HG03095 (cell line): ENCODE measurements at regions not wholly inside any gene's neighbourhood (a gene's known extent, or its start where the extent isn't known, plus 50 kb on each side); places are given as distances from the start of the nearest gene placed in this dataset.
"Not testable (repeated sequence)": the region's sequence is repeated elsewhere in the genome, so short reads cannot be mapped to it uniquely, and the experiment has no call there.

Source experiments
- ATAC-seq: cut with Tn5 transposase; IDR thresholded peaks from one replicate; pipeline ENCODE4 v1.9.1; 2021; ENCODE audit warnings: moderate library complexity; ENCODE audit not compliant: unreplicated experiment

- no peak for ATAC-seq
These were observed 230.8 kb downstream of the TFAP2B start for GRCh38 chr6:51049288-51049982.

DNA sequence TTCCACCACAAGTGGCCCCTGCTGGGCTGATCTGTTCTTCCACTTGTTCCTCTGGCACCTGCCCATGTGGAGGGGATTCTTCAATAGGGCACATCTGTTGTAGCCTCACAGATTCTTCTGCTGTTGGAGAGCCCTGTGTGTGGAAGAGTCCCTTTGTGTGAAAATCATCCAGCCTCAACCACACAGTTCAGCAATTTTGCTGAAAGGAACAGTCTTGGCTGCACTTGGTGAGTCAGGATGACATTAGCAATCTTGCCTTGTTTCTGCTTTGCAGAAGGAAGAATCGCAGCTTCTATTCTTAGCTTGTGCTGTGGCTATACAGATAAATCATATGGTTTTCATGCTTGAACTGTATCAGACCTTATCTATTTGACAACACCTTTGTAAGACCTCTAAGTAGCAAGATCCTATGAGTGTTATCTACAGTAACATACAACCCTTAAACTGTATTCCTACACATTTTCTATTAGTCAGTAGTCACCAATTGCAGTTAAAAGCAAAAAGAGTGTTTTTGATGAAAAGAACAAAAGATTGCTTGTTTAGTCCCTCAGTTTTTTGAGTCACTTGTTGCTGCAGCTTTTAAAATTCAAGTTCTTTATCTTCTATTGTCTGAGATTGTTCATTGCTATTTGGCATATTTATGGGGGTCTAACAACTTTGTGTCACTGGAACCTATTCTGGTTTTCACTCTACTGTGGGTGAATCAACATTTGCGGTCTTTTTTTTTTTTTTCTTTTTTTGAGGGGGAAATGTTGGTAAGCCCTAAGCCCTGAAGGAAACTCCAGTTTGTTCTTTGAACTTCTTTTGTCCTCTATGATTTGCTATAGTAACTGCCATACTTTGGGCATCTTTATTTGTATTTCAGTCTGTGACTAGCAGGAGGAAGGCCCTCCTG, 231.6 kb downstream of the TFAP2B start:
- ATAC-seq = no peak

GRCh38 chr6:51052716-51053115, 234.0 kb downstream of the TFAP2B start:
- ATAC-seq = not testable (repeated sequence)

DNA sequence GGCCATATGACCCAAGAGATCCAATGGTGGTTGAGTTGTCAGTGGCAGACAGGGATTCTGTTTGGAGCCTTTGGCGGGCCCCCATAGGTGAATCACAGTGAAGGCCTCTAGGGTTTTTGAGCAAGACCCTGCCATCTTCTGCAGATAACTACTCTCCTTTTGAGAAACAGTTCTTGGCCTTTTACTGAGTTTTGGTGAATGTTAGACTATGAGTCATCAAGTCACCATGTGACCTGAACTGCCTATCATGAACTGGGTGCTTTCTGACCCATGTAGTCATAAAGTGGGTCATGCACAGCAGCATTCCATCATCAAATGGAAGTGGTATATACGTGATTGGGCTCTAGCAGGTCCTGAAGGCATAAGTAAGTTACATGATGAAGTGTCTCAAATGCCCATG, 236.6 kb downstream of the TFAP2B start:
- not testable (repeated sequence) for ATAC-seq

DNA sequence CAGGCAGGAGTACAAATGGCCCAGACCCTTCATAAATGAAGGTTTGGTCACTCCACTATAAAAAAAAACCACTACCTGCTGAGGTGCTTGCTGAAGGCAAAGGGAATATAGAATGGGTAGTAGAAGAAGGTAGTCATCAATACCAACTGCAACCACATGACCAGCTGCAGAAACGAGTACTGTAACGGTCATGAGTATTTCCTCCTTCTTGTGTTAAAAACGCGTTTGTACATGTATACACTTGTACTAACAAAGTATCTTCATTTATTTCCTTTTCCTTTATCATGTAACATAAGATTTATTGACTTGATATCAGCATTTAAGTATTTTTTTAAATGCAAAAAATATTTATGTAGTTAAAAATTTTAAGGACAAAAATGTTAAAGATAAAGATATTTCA, 238.6 kb downstream of the TFAP2B start:
- ATAC-seq = no peak

- no peak for ATAC-seq
These were observed 241.6 kb downstream of the TFAP2B start for GRCh38 chr6:51060262-51060762.

GRCh38 chr6:51062166-51062722, 243.6 kb downstream of the TFAP2B start:
- no peak for ATAC-seq

DNA sequence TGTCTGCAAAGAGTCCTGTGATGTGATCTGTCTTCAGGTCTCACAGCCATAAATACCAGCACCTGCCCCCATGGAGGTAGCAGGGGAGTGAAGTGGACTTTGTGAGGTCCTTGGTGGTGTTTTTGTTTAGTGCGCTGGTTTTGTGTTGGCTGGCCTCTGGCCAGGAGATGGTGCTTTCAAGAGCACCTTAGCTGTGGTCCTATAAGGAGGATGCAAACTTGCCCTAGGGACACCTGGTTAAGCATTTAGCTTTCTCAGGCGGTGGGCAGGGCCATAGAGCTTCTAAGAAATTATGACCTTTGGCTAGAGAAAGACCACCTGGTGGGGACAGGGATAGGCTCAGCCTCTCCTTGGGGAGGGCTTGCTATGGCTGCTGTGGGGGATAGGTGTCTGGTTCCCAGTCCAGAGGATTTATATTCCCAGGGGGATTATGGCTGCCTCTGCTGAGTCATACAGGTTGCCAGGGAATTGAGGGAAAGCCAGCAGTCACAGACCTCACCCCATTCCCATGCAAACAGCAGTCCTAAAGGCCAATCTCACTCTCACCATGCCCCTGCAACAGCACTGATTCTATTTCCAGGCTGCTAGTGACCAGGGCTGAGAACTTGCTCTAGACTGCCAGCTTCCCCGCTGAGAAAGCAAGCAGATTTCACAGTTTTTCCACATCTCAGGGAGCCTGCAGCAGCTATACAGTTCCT, 259.3 kb downstream of the TFAP2B start:
- no peak for ATAC-seq

DNA sequence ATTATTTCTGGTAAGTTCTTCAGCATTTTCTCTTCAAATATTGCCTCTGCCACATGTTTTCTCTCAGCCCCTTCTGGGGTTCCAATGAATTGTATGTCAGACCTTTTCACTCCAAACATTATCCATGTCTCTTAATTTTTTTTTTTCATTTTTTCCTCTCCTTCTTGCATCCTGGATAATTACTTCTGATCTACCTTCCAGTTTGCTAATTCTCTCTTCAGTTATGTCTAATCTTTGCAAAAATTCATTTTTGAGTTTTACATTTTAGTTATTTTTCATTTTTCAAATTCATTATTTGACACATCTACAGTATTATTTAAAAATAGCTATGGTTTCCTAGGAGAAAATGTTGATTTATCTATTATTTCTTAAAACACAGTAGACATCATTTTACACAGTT, 271.7 kb downstream of the TFAP2B start:
- ATAC-seq = no peak

- ATAC-seq = no peak
These were observed 275.2 kb downstream of the TFAP2B start for GRCh38 chr6:51093871-51094270.

DNA sequence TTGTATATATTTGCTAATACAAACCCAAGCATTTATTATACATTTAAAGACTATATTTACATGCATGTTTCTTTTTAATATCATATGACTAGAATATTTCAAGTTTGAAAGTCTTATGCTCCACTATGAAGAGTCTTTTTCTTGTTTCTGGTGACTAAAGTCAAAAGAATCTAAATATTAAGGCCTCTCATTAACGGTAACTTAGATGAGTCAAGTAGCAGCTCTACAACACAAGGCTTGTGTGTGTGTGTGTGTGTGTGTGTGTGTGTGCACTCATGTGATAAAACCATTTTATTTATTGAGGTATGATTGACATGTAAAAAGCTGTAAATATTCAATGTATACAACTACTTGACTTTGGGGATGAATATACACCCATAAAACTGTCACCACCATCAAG, 275.6 kb downstream of the TFAP2B start:
- no peak for ATAC-seq

DNA sequence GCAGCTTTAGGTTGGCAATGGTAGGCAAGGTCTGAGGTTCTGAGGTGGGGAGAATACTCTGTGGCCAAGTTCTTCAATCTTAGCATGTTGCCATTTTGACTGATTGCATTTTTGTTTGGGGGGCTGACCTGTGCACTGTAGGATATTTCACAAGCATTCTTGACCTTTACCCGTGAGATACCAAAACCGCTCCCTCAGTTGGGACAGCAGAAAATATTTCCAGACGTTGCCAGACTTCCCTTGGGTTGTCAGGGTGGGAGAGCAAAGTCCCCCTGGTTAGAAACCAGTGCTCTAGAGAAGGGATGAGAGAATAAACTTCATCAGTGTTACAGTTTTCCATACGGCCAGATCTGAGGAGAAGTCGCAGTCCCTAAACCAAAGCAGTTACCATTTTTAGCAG, 279.6 kb downstream of the TFAP2B start:
- no peak for ATAC-seq

- no peak for ATAC-seq
These were observed 280.1 kb downstream of the TFAP2B start for GRCh38 chr6:51098791-51099190.

- ATAC-seq = no peak
These were observed 280.5 kb downstream of the TFAP2B start for GRCh38 chr6:51099201-51099600.

- no peak for ATAC-seq
These were observed 286.7 kb downstream of the TFAP2B start for GRCh38 chr6:51105357-51105756.

- no peak for ATAC-seq
These were observed 289.1 kb downstream of the TFAP2B start for GRCh38 chr6:51107769-51108203.

- no peak for ATAC-seq
These were observed 290.0 kb downstream of the TFAP2B start for GRCh38 chr6:51108563-51109234.

GRCh38 chr6:51112731-51113130, 294.1 kb downstream of the TFAP2B start:
- no peak for ATAC-seq

DNA sequence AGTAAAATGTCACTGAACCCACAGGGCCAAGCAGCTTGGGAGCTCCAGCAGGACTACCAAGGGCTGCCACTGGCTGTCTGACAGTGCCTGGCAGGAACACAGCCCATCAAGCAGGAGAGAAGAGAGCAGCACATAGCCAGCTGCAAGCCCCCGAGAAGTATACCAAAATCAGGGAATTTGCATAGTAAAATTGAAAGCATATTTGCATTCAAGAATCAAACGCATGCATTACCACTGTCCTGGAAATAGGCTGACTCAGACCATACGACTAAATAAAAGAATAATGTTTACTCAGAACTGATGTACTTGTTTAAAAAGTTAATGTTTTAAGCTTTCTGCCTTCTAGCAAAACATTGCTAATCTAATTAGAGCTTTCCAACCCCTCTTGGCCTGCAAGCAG, 298.1 kb downstream of the TFAP2B start:
- no peak for ATAC-seq

GRCh38 chr6:51118792-51119191, 300.1 kb downstream of the TFAP2B start:
- no peak for ATAC-seq

DNA sequence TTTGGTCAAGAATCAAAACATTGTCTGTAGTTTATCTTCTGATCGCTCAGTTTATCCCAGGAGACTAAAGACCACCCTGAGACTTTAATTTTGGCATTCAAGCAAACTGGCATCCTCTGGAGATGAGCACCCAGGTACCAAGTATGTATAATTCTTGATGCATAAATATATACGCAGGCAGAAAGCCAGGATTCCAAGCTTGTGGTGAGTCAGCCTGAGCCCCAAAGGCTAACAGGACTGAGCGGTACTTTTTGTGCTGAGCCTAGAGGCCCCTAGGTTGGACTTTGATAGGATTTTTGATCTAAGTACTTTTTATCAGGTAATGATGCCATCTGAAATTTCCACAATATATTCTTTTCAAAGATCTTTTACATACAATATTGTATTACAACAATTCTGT, 301.3 kb downstream of the TFAP2B start:
- ATAC-seq = no peak
